CD8-positive, alpha-beta memory T cell (primary cell): ENCODE measurements at regions not wholly inside any gene's neighbourhood (a gene's known extent, or its start where the extent isn't known, plus 50 kb on each side); places are given as distances from the start of the nearest gene placed in this dataset.
"Not testable (repeated sequence)": the region's sequence is repeated elsewhere in the genome, so short reads cannot be mapped to it uniquely, and the experiment has no call there.

Source experiments
- CTCF ChIA-PET: fragments of 350-600 bp; sonication (Branson Sonifier 250); formaldehyde crosslinking; loops from one replicate; lab custom pipeline; 2021; ENCODE audit warnings: antibody characterized with exemption; lab: Charles Lee
- POLR2A ChIA-PET: fragments of 350-600 bp; sonication (Branson Sonifier 250); formaldehyde crosslinking; loops from one replicate; lab custom pipeline; 2021; ENCODE audit warnings: antibody characterized with exemption; lab: Charles Lee
- DNase-seq, 5 donors: peaks; one replicate each; pipeline versions ENCODE4 v3.0.0 to v3.0.0-alpha.2; 2020 to 2022; ENCODE audit warnings: mixed read lengths in 1 of 5
- H3K27ac ChIP-seq: one replicate; pipeline ENCODE4 v1.7.0; 2013; ENCODE audit warnings: low read depth, mild to moderate bottlenecking, low read length, moderate library complexity
- H3K27me3 ChIP-seq: 2 replicates; pipeline ENCODE4 v1.7.0; 2013; ENCODE audit warnings: low read length, mild to moderate bottlenecking; ENCODE audit not compliant: insufficient read depth, poor library complexity, severe bottlenecking
- H3K36me3 ChIP-seq: 2 replicates; pipeline ENCODE4 v1.7.0; 2013; ENCODE audit warnings: mild to moderate bottlenecking, low read length, moderate library complexity; ENCODE audit not compliant: insufficient read depth
- H3K4me1 ChIP-seq: 2 replicates; pipeline ENCODE4 v1.7.0; 2013; ENCODE audit warnings: mild to moderate bottlenecking, low read length, moderate library complexity; ENCODE audit not compliant: insufficient read depth
- H3K4me3 ChIP-seq: 2 replicates; pipeline ENCODE4 v1.7.0; 2013; ENCODE audit warnings: mild to moderate bottlenecking, low read length
- H3K9me3 ChIP-seq: 2 replicates; pipeline ENCODE4 v1.7.0; 2013; ENCODE audit warnings: mild to moderate bottlenecking, low read length
- H3K27ac Mint-ChIP-seq, 8 donors: one replicate each; pipeline ENCODE4 v1.8.0; 2020 to 2021; ENCODE audit warnings: mixed read lengths in 8 of 8, mild to moderate bottlenecking in 6 of 8, inconsistent platforms in 3 of 8, moderate library complexity in 3 of 8
- H3K27me3 Mint-ChIP-seq, 2 donors: one replicate each; pipeline ENCODE4 v1.8.0; 2020 to 2021; ENCODE audit warnings: mixed read lengths in 2 of 2, mild to moderate bottlenecking in 1 of 2, moderate library complexity in 1 of 2
- H3K36me3 Mint-ChIP-seq, 3 donors: one replicate each; pipeline ENCODE4 v1.8.0; 2020 to 2021; ENCODE audit warnings: mixed read lengths in 3 of 3, inconsistent platforms in 1 of 3, mild to moderate bottlenecking in 1 of 3
- H3K4me1 Mint-ChIP-seq, 3 donors: one replicate each; pipeline ENCODE4 v1.8.0; 2020 to 2021; ENCODE audit warnings: mixed read lengths in 3 of 3, inconsistent platforms in 1 of 3, mild to moderate bottlenecking in 1 of 3
- H3K4me3 Mint-ChIP-seq, 7 donors: one replicate each; pipeline ENCODE4 v1.8.0; 2020 to 2021; ENCODE audit warnings: mixed read lengths in 7 of 7, mild to moderate bottlenecking in 6 of 7, moderate library complexity in 4 of 7, inconsistent platforms in 2 of 7
- H3K9me3 Mint-ChIP-seq, 5 donors: one replicate each; pipeline ENCODE4 v1.8.0; 2020 to 2022; ENCODE audit warnings: mixed read lengths in 5 of 5, mild to moderate bottlenecking in 3 of 5, moderate library complexity in 2 of 5, inconsistent platforms in 1 of 5

DNA sequence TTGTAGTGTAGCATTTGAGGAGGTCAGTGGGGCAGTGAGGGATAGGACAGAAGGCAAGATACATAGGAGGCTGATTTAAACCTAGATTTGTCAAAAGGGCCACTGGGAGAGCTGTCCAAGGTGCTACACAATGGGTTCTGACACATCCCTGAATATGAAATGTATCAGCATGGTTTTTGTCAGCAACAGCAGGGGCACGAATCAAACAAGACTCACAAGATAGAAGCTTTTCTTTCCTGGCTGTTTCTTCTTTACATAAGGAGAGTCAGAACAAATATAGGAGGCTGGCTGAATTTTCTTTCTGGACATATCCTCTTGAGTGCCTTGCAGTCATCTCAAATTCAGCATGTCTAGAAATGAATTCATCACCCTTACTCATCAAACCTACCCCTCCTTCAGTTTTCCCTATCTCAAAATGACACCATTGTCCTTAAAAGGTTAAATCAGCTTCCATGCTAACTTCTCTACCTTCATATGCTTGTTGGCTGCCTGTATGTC lies 130.5 kb downstream of the NPIPB5 start:
- POLR2A ChIA-PET = no interaction called here

DNA sequence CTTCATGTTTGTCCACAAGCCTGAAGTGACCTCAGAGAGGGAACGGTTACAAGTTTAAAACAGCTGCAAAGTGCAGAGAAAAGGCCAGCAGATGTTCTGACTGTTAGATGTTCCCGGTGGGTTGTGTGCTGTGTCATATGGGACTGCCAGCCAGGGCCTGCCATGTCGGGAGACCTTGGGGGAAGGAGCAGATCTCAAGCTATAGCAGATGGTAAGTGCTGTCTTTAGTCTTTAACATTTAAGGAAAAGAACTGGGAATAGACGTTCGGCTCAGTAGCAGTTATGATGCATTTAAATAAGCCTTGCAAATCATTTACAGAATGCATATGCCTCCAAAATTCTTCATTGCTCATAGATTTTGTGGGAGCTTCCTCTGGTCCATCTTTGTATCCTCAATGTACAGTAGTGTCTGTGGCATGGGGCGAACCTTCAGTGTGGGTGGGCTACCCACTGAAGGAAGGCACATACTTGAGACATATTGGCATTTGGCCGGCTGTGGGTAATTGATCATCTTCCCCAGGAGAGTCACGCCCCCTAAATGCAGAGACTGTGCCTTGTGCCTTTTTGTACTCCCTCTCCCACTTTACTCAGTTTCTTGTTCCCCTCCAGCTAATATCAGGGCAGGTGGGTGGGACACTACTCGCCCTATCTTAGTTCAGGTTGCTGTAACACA lies 131.9 kb downstream of the NPIPB5 start:
- Histone ChIP-seq H3K27me3 (no peaks in the 10 kb centered on the region), H3K4me3 (no peak overlapping the region), H3K4me1 (no peaks in the 10 kb centered on the region), H3K36me3 (no peaks in the 10 kb centered on the region), H3K9me3 (no peaks in the 10 kb centered on the region), H3K27ac (no peak overlapping the region)
- H3K4me3 Mint-ChIP-seq = no peak overlapping the region
- POLR2A ChIA-PET = no interaction called here
- H3K27me3 Mint-ChIP-seq = no peaks in the 10 kb centered on the region
- DNase-seq = no peak
- H3K27ac Mint-ChIP-seq = no peak overlapping the region
- CTCF ChIA-PET = no interaction called here
- H3K9me3 Mint-ChIP-seq = no peaks in the 10 kb centered on the region
- H3K36me3 Mint-ChIP-seq = no peaks in the 10 kb centered on the region
- no peaks in the 10 kb centered on the region for H3K4me1 Mint-ChIP-seq

More for the DNA sequence above, 130.5 kb downstream of the NPIPB5 start:
- Histone ChIP-seq H3K9me3 (no peaks in the 10 kb centered on the region), H3K4me1 (no peaks in the 10 kb centered on the region), H3K4me3 (no peak overlapping the region), H3K27ac (no peak overlapping the region), H3K36me3 (no peaks in the 10 kb centered on the region), H3K27me3 (no peaks in the 10 kb centered on the region)
- H3K27me3 Mint-ChIP-seq = no peaks in the 10 kb centered on the region
- no peak for DNase-seq
- H3K4me3 Mint-ChIP-seq = no peak overlapping the region
- no peaks in the 10 kb centered on the region for H3K4me1 Mint-ChIP-seq
- CTCF ChIA-PET = no interaction called here
- no peak overlapping the region for H3K27ac Mint-ChIP-seq
- no peaks in the 10 kb centered on the region for H3K36me3 Mint-ChIP-seq
- H3K9me3 Mint-ChIP-seq = no peaks in the 10 kb centered on the region

DNA sequence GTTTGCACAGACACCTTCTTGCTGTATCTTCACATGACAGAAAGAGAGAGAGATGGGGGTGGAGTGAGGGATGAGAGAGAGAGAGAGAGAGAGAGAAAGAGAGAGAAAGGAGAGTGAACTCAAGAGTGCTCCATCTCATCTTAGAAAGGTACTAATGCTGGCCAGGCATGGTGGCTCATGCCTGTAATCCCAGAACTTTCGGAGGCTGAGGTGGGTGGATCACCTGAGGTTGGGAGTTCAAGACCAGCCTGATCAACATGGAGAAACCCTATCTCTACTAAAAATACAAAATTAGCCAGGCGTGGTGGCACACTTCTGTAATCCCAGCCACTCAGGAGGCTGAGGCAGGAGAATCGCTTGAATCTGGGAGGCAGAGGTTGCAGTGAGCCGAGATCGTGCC lies 132.5 kb downstream of the NPIPB5 start:
- not testable (repeated sequence) for H3K4me1 Mint-ChIP-seq, H3K9me3 Mint-ChIP-seq, H3K9me3 ChIP-seq

DNA sequence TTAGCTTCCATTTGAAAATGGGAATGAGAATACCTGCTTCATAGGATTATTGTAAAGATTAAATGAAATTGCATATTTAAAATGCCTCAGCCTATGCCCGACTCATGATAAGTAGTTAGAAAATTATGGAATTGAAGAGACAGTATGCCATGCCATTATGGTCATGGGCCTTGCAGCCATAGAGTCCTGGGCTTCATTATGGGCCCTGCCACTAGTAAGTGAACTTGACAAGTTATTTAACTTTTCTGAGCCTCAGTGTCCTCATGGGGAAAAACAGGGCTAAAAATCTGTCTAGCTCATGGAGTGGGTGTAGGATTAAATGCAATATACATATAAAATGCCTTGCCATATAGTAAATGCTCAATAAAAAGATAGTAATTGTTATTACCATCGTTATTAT lies 133.2 kb downstream of the NPIPB5 start:
- CTCF ChIA-PET = no interaction called here
- H3K4me1 ChIP-seq = no peaks in the 10 kb centered on the region
- no peak overlapping the region for H3K4me3 ChIP-seq
- Mint-ChIP-seq H3K27ac (no peak overlapping the region), H3K36me3 (no peaks in the 10 kb centered on the region), H3K4me1 (no peaks in the 10 kb centered on the region), H3K4me3 (no peak overlapping the region), H3K27me3 (no peaks in the 10 kb centered on the region), H3K9me3 (no peaks in the 10 kb centered on the region)
- POLR2A ChIA-PET = no interaction called here
- no peaks in the 10 kb centered on the region for H3K9me3 ChIP-seq
- DNase-seq = no peak
- H3K36me3 ChIP-seq = no peaks in the 10 kb centered on the region
- H3K27ac ChIP-seq = no peak overlapping the region
- no peaks in the 10 kb centered on the region for H3K27me3 ChIP-seq

More for the DNA sequence above, 132.5 kb downstream of the NPIPB5 start:
- H3K4me3 ChIP-seq, H3K4me3 Mint-ChIP-seq, H3K4me1 ChIP-seq, DNase-seq, H3K27me3 Mint-ChIP-seq, H3K36me3 Mint-ChIP-seq, CTCF ChIA-PET, H3K27ac ChIP-seq, POLR2A ChIA-PET, H3K36me3 ChIP-seq, H3K27ac Mint-ChIP-seq, H3K27me3 ChIP-seq: not testable (repeated sequence)

DNA sequence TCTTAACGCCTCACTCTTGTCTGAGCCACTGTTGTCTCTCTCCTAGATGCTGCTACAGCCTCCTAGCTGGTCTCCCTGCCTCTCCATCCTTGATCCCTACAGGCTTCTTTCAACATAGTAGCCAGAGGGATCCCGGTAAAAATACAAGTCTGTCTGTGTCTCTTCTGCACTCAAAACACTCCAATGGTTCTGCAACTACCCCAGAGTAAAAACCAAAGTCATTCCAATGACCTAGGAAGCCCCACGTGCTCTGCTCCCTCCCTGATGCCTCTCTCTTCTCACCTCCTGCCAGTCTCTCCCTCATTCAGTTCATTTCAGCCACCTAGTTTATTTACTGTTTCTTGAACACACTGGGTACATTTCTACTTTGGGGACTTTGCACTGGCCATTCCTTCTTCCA lies 135.2 kb downstream of the NPIPB5 start:
- ChIA-PET CTCF (no interaction called here), POLR2A (no interaction called here)
- Histone ChIP-seq H3K36me3 (no peaks in the 10 kb centered on the region), H3K4me3 (no peak overlapping the region), H3K9me3 (no peaks in the 10 kb centered on the region), H3K4me1 (no peaks in the 10 kb centered on the region), H3K27ac (no peak overlapping the region), H3K27me3 (peaks cover 5% of the 10 kb centered on the region)
- H3K27ac Mint-ChIP-seq = no peak overlapping the region
- H3K4me1 Mint-ChIP-seq = no peaks in the 10 kb centered on the region
- H3K9me3 Mint-ChIP-seq = no peaks in the 10 kb centered on the region
- no peak overlapping the region for H3K4me3 Mint-ChIP-seq
- peaks cover 0 to 4% of the 10 kb centered on the region in 2 donors for H3K27me3 Mint-ChIP-seq
- no peaks in the 10 kb centered on the region for H3K36me3 Mint-ChIP-seq
- DNase-seq = no peak

DNA sequence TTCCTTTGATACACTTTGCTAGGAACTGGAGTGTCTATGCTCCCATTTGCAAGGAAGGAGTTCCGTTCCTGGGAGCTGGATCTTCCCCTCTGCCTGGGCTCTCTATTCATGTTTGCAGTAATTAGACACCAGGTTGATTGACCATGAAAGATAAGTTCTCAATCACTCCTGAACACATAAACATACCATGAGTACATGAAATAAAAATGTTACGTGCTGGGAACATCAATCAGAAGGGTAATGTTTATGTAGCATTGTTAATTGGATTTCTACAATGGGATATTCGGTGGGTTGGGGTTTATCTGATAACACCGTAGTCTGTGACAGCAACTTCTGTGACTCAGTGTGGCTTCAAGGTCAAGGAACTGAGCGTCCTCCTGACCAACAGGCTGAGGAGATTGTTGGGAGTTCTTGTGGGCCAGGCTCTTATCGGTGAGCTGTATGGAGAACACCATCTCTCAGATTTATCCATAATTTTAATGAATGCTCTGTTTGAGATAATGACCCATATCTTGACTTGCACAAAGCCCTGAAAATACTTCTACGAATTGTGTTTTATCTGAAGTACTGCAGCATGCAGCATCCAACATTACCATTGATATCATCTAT lies 136.4 kb downstream of the NPIPB5 start:
- Histone ChIP-seq H3K36me3 (no peaks in the 10 kb centered on the region), H3K27ac (no peak overlapping the region), H3K27me3 (peaks cover 5% of the 10 kb centered on the region), H3K9me3 (no peaks in the 10 kb centered on the region), H3K4me1 (no peaks in the 10 kb centered on the region), H3K4me3 (no peak overlapping the region)
- H3K4me1 Mint-ChIP-seq = no peaks in the 10 kb centered on the region
- H3K27me3 Mint-ChIP-seq = peaks cover 4 to 14% of the 10 kb centered on the region in 2 donors
- POLR2A ChIA-PET = no interaction called here
- no peak overlapping the region for H3K27ac Mint-ChIP-seq
- no peak overlapping the region for H3K4me3 Mint-ChIP-seq
- H3K36me3 Mint-ChIP-seq = no peaks in the 10 kb centered on the region
- DNase-seq = no peak
- CTCF ChIA-PET = no interaction called here
- no peaks in the 10 kb centered on the region for H3K9me3 Mint-ChIP-seq

DNA sequence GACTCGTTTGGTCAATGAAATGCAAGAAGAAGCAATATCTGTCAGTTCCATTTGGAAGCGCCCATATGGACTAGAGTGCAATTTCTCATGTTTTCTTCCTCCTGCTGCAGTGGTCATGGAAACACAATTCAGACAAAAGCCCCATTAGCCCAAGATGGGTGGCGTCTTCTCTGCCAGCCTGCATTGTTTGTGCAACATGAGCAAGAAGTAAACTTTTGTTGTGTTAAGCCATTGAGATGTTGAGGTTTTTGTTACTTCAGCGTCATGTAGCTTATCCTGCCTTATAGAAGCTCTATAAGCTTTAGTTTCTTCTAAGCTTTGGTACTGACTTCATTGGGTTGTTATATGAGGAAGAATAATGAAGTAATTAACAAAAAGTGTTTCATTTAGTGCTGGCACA lies 137.4 kb downstream of the NPIPB5 start:
- Histone ChIP-seq H3K27ac (no peak overlapping the region), H3K9me3 (no peaks in the 10 kb centered on the region), H3K36me3 (no peaks in the 10 kb centered on the region), H3K4me3 (no peak overlapping the region), H3K4me1 (no peaks in the 10 kb centered on the region), H3K27me3 (peaks cover 5% of the 10 kb centered on the region)
- Mint-ChIP-seq H3K4me3 (no peak overlapping the region), H3K36me3 (no peaks in the 10 kb centered on the region), H3K9me3 (no peaks in the 10 kb centered on the region), H3K4me1 (no peaks in the 10 kb centered on the region), H3K27me3 (peaks cover 4 to 21% of the 10 kb centered on the region in 2 donors), H3K27ac (no peak overlapping the region)
- POLR2A ChIA-PET = no interaction called here
- CTCF ChIA-PET = no interaction called here
- DNase-seq = no peak

DNA sequence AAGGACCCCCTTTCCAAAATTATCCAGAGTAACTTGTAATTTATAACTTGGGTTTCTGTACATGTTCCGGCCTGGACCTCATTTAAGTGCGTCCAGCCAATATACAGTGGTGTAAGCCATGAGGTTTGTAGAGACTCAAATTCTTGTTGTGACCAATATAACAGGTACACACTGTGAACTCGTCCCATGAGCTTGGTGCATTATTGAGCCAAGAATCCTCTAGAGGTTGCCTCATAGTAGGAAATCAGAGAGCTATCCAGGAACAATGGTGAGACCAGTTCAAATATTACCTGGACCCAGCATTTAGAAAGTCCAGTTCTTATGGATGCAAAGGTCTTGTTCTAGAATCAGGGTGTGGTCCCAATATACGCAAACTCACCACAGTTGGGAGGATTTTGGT lies 138.2 kb downstream of the NPIPB5 start:
- H3K27me3 ChIP-seq = peaks cover 10% of the 10 kb centered on the region
- POLR2A ChIA-PET = no interaction called here

More for the DNA sequence above, 138.2 kb downstream of the NPIPB5 start:
- Mint-ChIP-seq H3K9me3 (no peaks in the 10 kb centered on the region), H3K4me1 (no peaks in the 10 kb centered on the region), H3K27me3 (peaks cover 4 to 27% of the 10 kb centered on the region in 2 donors), H3K27ac (no peak overlapping the region), H3K4me3 (no peak overlapping the region), H3K36me3 (no peaks in the 10 kb centered on the region)
- Histone ChIP-seq H3K36me3 (no peaks in the 10 kb centered on the region), H3K9me3 (no peaks in the 10 kb centered on the region), H3K4me3 (no peak overlapping the region), H3K4me1 (no peaks in the 10 kb centered on the region), H3K27ac (no peak overlapping the region)
- no peak for DNase-seq
- CTCF ChIA-PET = no interaction called here
